Left cardiac atrium (tissue), 4 donors: ENCODE measurements at regions not wholly inside any gene's neighbourhood (a gene's known extent, or its start where the extent isn't known, plus 50 kb on each side); places are given as distances from the start of the nearest gene placed in this dataset.
"Not testable (repeated sequence)": the region's sequence is repeated elsewhere in the genome, so short reads cannot be mapped to it uniquely, and the experiment has no call there.

Experiments used
- ATAC-seq, 2 donors: fragments of 200-7000 bp; cut with Tn5 transposase; one replicate each; pipeline ENCODE4 v1.9.1; 2020; ENCODE audit warnings: mild to moderate bottlenecking in 2 of 2, moderate library complexity in 2 of 2
- DNase-seq: peaks from one replicate; pipeline ENCODE4 v3.0.0-alpha.2; 2020
- intact Hi-C, 2 donors: fragments of 100-400 bp; cut with DNase I; formaldehyde crosslinking; loops; one replicate each; pipeline versions ENCODE4 v1.14.1 to v1.15.1; 2022 to 2023
- donor health status: DM: no; HTN: yes; CAD: no.
- donor health status: DM: no; HTN: yes; CAD: no; lungs with severe emphysema.
- donor health status: DM: yes; HTN: yes; CAD: no.
- donor health status: Dilated cardiomyopathy.

DNA sequence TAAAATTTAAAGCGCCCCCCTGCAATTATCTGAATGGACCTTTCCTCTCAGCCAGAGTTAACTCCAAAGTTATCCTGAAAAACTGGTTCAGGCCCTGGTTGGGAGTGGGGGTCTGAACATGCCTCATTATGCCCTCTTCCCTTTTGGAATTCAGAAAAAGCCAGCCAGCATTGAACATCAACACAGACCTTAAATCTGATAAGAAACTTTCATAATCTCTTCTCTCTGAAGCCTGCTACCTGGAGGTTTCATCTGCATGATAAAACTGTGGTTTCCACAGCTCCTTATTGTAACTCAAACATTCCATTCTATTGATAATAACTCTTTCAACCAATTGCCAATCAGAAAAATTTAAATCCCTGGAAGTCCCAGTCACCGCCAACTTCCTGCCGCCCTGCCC is 133.3 kb downstream of the ARL4A start:
- ATAC-seq: no peak
- DNase-seq: no peak
- intact Hi-C loops: no loop called here

DNA sequence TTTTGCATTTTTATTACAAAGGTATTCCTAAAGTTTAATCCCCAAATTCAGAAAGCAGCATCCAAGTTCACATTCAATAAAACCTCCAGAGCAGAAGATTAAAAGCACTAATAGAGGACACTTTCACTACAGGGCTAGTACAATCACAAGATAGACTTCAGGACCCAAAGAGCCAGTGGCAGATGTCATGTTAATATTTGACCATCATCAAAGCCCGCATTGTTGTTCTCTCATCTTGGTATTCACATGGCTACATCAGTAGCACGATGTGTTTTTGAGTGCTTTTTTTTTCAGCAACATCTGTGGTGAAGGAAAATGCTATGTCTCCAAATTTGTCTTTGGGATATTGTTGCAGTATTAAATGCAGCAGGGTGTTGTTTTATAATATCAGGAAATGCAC is 134.3 kb downstream of the ARL4A start:
- no peak for ATAC-seq
- intact Hi-C loops: no loop called here

DNA sequence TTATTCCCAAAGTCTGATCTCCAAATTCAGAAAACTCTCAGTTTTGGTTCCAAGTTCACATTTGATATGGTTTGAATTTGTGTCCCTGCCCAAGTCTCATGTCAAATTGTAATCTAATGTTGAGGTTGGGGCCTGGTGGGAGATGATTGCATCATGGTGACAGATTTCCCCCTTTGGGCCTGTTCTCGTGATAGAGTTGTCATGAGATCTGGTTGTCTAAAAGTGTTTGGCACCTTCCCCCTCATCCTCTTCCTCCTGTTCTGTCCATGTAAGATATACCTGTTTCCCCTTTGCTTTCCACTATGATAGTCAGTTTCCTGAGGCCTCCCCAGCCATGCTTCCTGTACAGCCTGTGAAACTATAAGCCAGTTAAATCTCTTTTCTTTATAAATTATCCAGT is 138.6 kb downstream of the ARL4A start:
- intact Hi-C loops: no loop called here
- no peak for ATAC-seq
- DNase-seq: no peak

More for the DNA sequence above, 134.3 kb downstream of the ARL4A start:
- no peak for DNase-seq

DNA sequence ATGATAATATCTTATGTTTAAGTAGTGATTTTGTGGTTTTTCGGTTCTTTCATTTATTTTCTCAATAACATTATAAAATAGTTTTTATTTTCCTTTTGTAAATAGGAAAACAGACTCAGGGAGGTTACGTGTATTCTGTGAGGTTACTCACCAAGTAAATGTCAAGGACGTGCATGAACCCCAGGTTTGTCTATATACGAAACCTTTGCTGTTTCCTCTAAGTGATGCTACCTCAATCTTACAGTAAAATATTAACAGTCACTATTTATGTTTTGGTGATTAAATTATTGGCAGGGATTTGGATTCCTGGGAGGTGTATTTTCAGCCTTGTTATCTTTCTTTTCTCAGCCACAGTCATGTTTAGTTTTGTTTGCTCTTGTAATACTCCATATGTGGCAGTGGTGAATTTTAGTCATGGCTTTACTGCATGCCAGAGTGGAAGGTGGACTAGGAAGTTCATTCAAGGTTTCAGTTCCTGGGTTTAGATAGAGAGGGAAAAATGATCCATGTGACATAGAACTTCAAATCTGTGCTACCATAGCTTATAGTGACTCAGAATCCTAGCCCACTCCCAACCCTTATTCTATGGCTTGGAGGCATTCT is 139.9 kb downstream of the ARL4A start:
- DNase-seq (no peak), ATAC-seq (peak; percentile 68 to 70)
- intact Hi-C loops: no loop called here

DNA sequence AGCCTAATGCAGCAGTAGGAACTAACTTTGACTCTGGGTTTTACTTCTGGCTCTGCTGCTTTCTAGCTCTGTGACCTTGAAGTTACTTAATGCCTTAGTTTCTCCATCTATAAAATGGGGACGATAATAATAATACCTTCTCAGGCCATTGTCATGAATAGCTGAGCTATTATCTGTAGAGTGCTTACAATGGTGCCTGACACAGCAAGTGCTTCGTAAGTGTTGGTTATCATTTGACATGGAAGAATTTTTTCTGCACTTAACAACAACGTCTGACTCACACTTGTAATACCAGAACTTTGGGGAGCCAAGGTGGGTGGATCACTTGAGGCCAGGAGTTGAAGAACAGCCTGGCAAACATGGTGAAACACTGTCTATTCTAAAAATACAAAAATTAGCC is 140.5 kb downstream of the ARL4A start:
- intact Hi-C loops: no loop called here
- ATAC-seq (peak; percentile 15 to 94), DNase-seq (no peak)

DNA sequence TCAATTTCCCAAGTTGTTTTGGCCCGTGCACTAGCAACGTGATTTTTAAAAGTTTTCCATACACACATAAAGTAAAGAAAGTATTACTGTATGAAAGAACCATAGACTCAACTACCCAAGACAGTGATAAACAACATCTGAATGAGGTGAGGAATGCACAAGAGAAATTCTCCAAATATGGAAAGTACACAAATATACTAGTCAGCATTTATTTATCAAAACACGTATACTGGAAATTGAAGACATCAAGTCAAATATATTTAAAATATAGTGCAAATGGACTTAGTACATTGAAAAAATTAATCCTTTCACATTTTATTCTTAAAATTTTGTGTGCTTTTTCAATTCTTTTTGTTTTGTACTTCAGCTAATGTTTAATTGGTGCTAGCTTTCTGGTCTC is 143.6 kb downstream of the ARL4A start:
- ATAC-seq (no peak), DNase-seq (no peak)
- intact Hi-C loops: no loop called here

DNA sequence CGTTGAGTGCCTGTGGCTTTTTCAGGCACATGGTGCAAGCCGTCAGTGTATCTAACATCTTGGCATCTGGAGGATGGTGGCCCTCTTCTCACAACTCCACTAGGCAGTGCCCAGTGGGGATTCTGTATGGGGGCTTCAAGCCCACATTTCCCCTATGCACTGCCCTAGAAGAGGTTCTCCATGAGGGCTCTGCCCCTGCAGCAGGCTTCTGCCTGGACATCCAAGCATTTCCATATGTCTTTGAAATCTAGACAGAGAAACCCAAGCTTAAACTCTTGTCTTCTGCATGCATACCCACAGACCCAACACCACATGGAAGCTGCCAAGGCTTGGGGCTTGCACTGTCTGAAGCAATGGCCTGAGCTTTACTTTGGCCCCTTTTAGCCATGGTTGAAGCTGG is 146.4 kb downstream of the ARL4A start:
- intact Hi-C loops: no loop called here
- DNase-seq: no peak
- no peak for ATAC-seq

DNA sequence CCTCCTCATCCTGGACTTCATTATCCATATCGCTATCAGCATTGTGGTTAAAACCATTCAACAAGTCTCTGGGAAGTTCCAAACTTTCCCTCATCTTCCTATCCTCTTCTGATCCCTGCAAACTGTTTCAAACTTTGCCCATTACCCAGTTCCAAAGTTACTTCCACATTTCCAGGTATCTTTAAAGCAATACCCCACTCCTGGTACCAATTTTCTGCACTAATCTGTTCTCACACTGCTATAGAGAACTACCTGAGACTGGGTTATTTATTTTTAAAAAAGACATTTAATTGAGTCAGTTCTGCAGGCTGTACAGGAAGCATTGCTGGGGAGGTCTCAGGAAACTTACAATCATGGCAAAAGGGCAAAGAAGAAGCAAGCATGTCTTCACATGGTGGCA is 147.3 kb downstream of the ARL4A start:
- no peak for DNase-seq
- intact Hi-C loops: no loop called here
- no peak for ATAC-seq

DNA sequence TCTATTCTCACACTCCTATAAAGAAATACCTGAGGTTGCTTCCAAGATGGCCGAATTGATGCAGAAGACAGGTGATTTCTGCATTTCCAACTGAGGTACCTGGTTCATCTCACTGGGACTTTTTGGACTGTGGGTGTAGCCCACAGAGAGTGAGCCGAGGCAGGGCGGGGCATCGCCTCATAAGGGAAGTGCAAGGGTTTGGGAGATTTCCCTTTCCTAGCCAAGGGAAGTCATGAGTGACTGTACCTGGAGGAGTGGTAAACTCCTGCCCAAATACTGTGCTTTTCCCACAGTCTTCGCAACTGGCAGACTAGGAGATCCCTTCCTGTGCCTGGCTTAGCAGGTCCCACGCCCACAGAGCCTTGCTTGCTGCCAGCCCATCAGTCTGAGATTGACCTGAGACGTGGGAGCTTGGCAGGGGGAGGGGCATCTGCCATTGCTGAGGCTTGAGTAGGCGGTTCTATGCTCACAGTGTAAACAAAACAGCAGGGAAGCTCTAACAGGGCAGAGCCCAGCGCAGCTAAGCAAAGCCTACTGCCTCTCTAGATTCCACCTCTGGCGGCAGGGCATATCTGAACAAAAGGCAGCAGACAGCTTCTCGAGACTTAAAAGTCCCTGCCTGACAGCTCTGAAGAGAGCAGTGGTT is 152.2 kb downstream of the ARL4A start:
- intact Hi-C loops: no loop called here
- peak in 1 of 2 donors; percentile 62 for ATAC-seq
- no peak for DNase-seq

DNA sequence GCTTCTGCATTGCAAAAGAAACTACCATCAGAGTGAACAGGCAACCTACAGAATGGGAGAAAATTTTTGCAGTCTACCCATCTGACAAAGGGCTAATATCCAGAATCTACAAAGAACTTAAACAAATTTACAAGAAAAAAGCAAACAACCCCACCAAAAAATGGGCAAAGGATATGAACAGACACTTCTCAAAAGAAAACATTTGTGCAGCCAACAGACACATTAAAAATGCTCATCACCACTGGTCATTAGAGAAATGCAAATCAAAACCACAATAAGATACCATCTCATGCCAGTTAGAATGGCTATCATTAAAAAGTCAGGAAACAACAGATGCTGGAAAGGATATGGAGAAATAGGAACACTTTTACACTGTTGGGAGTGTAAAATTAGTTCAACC is 157.3 kb downstream of the ARL4A start:
- ATAC-seq, DNase-seq, intact Hi-C loops: not testable (repeated sequence)

DNA sequence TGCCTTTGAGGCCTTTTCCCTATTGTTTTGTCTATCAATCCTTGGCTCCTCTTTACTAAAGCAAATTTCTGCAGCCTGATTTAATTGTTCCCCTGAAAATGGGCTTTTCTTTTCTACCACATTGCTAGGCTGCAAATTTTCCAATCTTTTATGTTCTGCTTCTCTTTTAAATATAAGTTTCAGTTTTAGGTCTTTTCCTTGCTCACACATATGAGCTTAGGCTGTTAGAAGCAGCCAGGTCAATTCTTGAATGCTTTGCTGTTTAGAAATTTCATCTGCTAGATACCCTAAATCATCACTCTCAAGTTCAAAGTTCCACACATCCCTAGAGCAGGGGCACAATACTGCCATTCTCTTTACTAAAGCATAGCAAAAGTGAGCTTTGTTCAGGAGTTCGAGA is 159.6 kb downstream of the ARL4A start:
- intact Hi-C loops: no loop called here
- DNase-seq: no peak

DNA sequence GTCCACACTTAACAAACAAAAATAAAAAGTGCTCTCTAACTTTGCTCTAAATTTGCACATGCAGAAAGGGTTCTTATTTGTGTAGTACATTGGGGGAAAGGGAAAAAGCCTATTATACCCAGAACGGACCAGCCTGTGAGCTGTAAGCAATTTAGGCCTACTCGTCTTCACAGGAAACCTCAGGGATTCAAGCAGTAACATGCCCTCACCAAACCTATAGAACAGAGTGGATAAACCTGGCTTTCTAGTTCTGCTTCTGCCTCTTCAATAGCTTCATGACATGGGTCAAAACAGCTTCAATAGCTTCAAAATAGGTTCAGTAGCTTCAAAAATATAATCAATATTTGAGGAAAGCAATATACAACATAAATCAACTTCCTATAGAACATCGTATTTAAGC is 163.7 kb downstream of the ARL4A start:
- no peak for ATAC-seq
- no peak for DNase-seq
- intact Hi-C loops: no loop called here

More for the DNA sequence above, 159.6 kb downstream of the ARL4A start:
- ATAC-seq: no peak

DNA sequence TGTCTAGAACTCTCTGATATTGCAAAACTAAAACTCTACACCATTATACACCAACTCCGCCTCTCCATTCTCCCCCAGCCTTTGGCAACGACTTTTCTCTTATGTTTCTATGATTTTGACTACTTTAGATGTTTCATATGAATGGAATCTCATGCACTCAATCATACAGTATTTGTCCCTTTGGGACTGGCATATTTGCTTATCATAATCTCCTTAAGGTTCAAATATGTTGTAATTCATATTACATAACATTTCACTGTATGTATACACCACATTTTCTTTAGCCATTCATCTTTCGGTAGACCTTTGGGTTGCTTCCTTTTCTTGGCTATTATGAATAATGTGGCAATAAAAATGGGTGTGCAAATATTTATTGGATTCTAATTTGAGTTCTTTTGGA is 164.4 kb downstream of the ARL4A start:
- no peak for DNase-seq
- intact Hi-C loops: no loop called here
- no peak for ATAC-seq

DNA sequence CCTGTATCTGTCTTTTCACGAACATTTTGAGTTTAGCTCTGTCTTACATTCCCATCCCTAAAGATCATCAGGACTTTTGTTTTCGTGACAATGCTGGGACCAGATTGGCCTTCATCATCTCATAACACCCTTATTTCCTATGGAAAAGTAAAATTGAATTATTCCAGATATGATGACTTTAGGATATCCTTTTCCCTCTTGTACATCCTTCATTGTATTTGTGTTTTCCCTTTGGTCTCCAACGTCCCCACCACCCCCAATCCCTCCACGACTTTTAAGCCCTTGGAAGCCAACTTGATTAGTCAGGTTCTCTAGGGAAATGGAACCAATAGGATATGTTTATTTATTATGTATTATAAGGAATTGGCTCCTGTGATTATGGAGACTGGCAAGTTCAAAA is 167.6 kb downstream of the ARL4A start:
- DNase-seq (no peak), ATAC-seq (no peak)
- intact Hi-C loops: no loop called here

DNA sequence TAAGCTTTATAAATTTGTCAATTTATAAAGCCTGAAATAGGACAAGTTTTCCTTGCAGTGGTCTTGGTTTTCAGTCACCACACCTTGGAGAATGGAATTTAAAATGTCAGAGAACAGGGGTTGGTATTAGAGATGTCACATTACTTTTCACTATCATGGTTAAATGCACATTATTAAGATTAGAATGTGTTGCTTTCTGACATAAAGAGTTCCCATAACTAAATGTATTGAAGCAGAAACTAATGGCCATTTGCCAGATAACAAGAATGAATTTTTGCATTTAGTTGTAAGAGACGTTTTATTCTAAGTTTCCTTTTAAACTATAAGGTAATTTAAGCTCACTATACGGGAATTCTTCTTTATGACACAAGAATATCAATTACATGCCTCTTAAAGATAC is 172.3 kb downstream of the ARL4A start:
- DNase-seq: no peak
- intact Hi-C loops: no loop called here
- ATAC-seq: no peak

DNA sequence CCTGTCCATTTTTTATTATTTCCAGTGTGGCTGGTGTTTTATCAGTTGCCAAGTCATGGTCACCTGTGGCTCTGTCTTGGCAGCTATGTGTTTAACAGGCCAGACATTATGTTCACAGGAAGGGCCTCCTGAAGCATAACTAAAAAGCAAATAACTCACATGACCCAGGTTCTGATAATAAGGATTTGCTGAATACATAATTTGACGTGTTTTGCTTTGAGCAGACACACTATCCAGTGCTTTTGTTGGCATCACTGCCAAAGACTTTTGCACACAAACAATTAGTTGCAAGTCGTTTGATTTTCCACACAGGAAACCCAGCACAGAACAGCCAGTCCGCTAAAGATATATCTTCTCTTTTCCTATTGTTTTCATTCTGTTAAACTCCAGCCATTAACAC is 173.6 kb downstream of the ARL4A start:
- DNase-seq (peak; percentile 30), ATAC-seq (peak in 1 of 2 donors; percentile 34)
- intact Hi-C loops: no loop called here

DNA sequence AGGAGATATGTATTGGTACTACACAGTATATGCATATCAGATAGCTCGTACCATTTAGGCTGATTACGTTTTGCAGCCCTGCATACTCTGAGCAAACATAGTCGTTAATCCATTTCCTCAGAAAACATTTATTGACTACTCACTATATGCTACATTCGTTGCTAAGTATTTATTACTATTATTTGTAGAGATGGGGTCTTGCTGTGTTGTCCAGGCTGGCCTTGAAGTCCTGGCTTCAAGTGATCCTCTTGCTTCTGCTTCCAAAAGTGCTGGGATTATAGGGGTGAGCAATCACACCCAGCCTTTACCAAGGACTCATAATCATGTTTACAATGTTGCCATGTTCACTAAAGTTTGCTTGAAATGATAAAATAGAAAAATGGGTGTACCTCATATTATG is 174.7 kb downstream of the ARL4A start:
- DNase-seq (no peak), ATAC-seq (no peak)
- intact Hi-C loops: no loop called here

DNA sequence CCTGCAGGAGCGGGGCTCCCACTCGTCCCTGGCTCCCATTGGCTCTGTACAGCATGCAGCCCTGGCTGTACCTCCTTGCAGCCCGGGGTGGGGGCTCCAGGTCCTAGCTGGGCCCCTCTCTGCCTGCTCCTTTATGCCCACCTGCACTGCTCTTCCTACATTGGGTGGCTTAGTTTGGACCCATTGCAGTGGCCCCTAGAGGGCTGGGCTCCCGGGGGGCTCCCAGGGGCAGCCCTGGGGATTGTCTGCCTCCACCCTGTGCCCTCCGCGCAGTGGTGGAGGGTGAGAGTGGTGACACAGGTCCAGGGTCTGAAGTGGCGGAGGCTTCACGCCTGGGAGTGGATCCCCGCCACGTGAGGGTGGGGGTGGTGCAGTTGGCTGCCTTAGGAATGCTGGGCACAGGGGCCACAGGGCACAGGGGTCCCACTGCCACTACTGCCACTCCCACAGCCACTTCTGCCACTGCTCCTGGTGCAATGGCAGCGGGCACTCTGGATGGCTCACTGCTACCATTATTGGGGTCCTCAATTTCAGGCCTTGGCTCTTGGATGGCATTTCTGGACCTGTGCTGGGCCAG is 177.1 kb downstream of the ARL4A start:
- ATAC-seq (no peak), DNase-seq (no peak)
- intact Hi-C loops: no loop called here

DNA sequence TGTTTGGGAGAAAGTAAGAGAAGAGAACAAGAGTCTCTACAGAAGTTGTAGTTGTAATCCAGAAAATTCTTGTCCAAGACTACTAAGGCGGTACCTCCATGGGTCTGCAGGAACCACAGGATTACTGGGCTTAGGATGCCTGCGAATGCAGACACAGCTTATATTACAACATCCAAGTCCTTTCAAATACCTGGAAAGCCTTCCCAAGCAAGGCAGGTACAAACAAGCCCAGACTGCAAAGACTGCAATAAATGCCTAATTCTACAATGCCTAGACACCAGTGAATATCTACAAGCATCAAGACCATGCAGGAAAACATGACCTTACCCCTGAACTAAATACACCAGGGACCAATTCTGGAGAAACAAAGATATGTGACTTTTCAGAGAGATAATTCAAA is 178.2 kb downstream of the ARL4A start:
- ATAC-seq: no peak
- intact Hi-C loops: no loop called here
- no peak for DNase-seq

DNA sequence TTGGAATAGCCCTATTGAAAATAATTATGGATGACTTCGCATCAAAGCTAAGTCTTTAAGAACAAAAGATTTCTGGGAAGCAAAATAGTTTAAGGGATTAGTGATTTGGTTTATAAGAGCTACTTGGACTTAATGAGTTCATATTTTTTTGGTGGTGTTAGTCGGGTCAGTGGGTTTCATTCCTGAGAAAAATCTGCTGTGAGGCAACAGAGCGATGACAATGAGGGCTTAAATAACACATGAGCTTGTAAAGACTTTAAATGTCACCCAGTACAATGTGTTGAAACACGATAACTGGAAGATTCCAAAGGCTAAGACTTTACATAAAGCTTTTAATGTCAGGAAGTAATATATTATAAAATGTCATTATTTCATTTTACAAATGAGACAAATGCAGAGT is 178.8 kb downstream of the ARL4A start:
- ATAC-seq (no peak), DNase-seq (no peak)
- intact Hi-C loops: no loop called here

DNA sequence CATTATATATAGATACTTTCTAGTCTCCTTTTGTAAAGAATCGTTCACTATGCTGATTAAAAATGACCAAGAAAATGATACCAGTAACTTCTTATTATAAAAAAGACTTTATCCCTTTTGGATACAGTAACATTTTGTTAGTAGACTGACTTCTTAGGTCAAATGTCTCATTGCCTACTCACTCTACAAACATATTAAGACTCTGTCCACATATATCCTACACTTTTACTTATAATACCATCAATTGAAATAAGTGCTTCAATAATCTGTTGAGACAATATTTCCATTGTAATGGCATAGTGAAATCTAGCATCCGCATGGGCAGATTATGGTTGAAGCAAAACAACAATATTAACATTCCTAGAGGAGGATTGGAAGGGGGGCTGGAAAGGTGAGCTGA is 180.6 kb downstream of the ARL4A start:
- ATAC-seq: no peak
- intact Hi-C loops: no loop called here
- DNase-seq: no peak
